CD14-positive monocyte (primary cell): ENCODE measurements at regions not wholly inside any gene's neighbourhood (a gene's known extent, or its start where the extent isn't known, plus 50 kb on each side); places are given as distances from the start of the nearest gene placed in this dataset.

Experiments used
- DNase-seq, 3 donors: peaks; one replicate each; pipeline ENCODE4 v3.0.0-alpha.2; 2011 to 2022
- H2AFZ ChIP-seq: 2 replicates; pipeline ENCODE4 v1.6.0; 2012; ENCODE audit warnings: mild to moderate bottlenecking, low read depth, low read length, inconsistent platforms; ENCODE audit not compliant: insufficient read depth, poor library complexity, severe bottlenecking
- H3K27ac ChIP-seq, 2 donors: 1 replicate in 1 of 2; 2 replicates in 1 of 2; pipeline ENCODE4 v1.5.1; 2012 to 2013; ENCODE audit warnings: low read length in 2 of 2, control low read depth in 1 of 2, inconsistent platforms in 1 of 2, low read depth in 1 of 2, mild to moderate bottlenecking in 1 of 2
- H3K27me3 ChIP-seq, 2 donors: one replicate each; pipeline versions ENCODE4 v1.6.0 to v1.6.1; 2011 to 2013; ENCODE audit warnings: low read length in 2 of 2; ENCODE audit not compliant: control insufficient read depth in 2 of 2, insufficient read depth in 2 of 2
- H3K36me3 ChIP-seq, 2 donors: replicated peaks in 1 of 2; 1 replicate in 1 of 2; 2 replicates in 1 of 2; pipeline versions ENCODE4 v1.5.1 to v1.6.1; 2012 to 2013; ENCODE audit warnings: low read length in 2 of 2, control low read depth in 1 of 2, inconsistent platforms in 1 of 2, mild to moderate bottlenecking in 1 of 2; ENCODE audit not compliant: insufficient read depth in 2 of 2, control insufficient read depth in 1 of 2
- H3K4me1 ChIP-seq, 2 donors: 1 replicate in 1 of 2; 2 replicates in 1 of 2; pipeline versions ENCODE4 v1.5.1 to v1.6.1; 2012 to 2013; ENCODE audit warnings: low read length in 2 of 2, control low read depth in 1 of 2, inconsistent platforms in 1 of 2, mild to moderate bottlenecking in 1 of 2, moderate library complexity in 1 of 2; ENCODE audit not compliant: insufficient read depth in 2 of 2, control insufficient read depth in 1 of 2
- H3K4me2 ChIP-seq: replicated peaks from 2 replicates; pipeline ENCODE3; 2012; ENCODE audit warnings: low read length, moderate library complexity, mild to moderate bottlenecking; ENCODE audit not compliant: poor library complexity, severe bottlenecking; ENCODE audit errors: extremely low read depth
- H3K4me3 ChIP-seq, 3 experiments: fragments of 200-600 bp in 1 of 3; sonication (generic) in 1 of 3; replicated peaks in 1 of 3; 1 replicate in 2 of 3; 2 replicates in 1 of 3; pipeline ENCODE4 v1.5.1; 2011 to 2013; ENCODE audit warnings: low read length in 3 of 3, mild to moderate bottlenecking in 3 of 3, control low read depth in 2 of 3, low read depth in 2 of 3, inconsistent platforms in 1 of 3, moderate library complexity in 1 of 3
- H3K79me2 ChIP-seq: 2 replicates; pipeline ENCODE4 v1.6.0; 2012; ENCODE audit warnings: mild to moderate bottlenecking, control low read depth, inconsistent platforms, low read length, moderate library complexity; ENCODE audit not compliant: insufficient read depth
- H3K9ac ChIP-seq: 2 replicates; pipeline ENCODE4 v1.6.0; 2017; ENCODE audit warnings: low read length, mild to moderate bottlenecking; ENCODE audit not compliant: insufficient read depth, poor library complexity, severe bottlenecking
- H3K9me3 ChIP-seq, 2 donors: replicated peaks in 1 of 2; 1 replicate in 1 of 2; 2 replicates in 1 of 2; pipeline versions ENCODE4 v1.5.1 to v1.6.1; 2012 to 2013; ENCODE audit warnings: low read length in 2 of 2, control low read depth in 1 of 2; ENCODE audit not compliant: control insufficient read depth in 1 of 2, insufficient read depth in 1 of 2
- H4K20me1 ChIP-seq: 2 replicates; pipeline ENCODE4 v1.6.0; 2012; ENCODE audit warnings: mild to moderate bottlenecking, low read length, control low read depth, moderate library complexity; ENCODE audit not compliant: insufficient read depth
- H3K27ac Mint-ChIP-seq, 7 donors: one replicate each; pipeline ENCODE4 v1.8.0; 2020; ENCODE audit warnings: mild to moderate bottlenecking in 7 of 7, mixed read lengths in 7 of 7, moderate library complexity in 6 of 7, inconsistent platforms in 2 of 7
- H3K27me3 Mint-ChIP-seq, 3 donors: one replicate each; pipeline ENCODE4 v1.8.0; 2021 to 2022; ENCODE audit warnings: low read depth in 3 of 3, mild to moderate bottlenecking in 3 of 3, mixed read lengths in 3 of 3, moderate library complexity in 3 of 3, inconsistent platforms in 1 of 3
- H3K36me3 Mint-ChIP-seq, 2 donors: one replicate each; pipeline ENCODE4 v1.8.0; 2020; ENCODE audit warnings: mixed read lengths in 2 of 2, inconsistent platforms in 1 of 2, mild to moderate bottlenecking in 1 of 2
- H3K4me1 Mint-ChIP-seq: one replicate; pipeline ENCODE4 v1.8.0; 2020; ENCODE audit warnings: mild to moderate bottlenecking, mixed read lengths
- H3K4me3 Mint-ChIP-seq, 2 donors: one replicate each; pipeline ENCODE4 v1.8.0; 2020; ENCODE audit warnings: mild to moderate bottlenecking in 2 of 2, mixed read lengths in 2 of 2, moderate library complexity in 1 of 2
- H3K9me3 Mint-ChIP-seq, 7 donors: one replicate each; pipeline ENCODE4 v1.8.0; 2020 to 2022; ENCODE audit warnings: mixed read lengths in 7 of 7, mild to moderate bottlenecking in 6 of 7, moderate library complexity in 6 of 7, inconsistent platforms in 2 of 7
- CTCF ChIP-seq: fragments of 200-600 bp; IDR thresholded peaks from one replicate; pipeline ENCODE4 v1.8.0; 2022; ENCODE audit warnings: antibody characterized with exemption, mild to moderate bottlenecking
- WGBS: methylation state at CpG from one replicate; pipeline ENCODE4 v1.1.5; 2013; ENCODE audit warnings: missing lambda C conversion rate; ENCODE audit not compliant: insufficient coverage; 5-methylcytosine and 5-hydroxymethylcytosine counted together
- intact Hi-C, 2 donors: fragments of 100-400 bp; cut with micrococcal nuclease; formaldehyde crosslinking; loops; one replicate each; pipeline versions ENCODE4 v1.15.0 to v1.15.1; 2023

DNA sequence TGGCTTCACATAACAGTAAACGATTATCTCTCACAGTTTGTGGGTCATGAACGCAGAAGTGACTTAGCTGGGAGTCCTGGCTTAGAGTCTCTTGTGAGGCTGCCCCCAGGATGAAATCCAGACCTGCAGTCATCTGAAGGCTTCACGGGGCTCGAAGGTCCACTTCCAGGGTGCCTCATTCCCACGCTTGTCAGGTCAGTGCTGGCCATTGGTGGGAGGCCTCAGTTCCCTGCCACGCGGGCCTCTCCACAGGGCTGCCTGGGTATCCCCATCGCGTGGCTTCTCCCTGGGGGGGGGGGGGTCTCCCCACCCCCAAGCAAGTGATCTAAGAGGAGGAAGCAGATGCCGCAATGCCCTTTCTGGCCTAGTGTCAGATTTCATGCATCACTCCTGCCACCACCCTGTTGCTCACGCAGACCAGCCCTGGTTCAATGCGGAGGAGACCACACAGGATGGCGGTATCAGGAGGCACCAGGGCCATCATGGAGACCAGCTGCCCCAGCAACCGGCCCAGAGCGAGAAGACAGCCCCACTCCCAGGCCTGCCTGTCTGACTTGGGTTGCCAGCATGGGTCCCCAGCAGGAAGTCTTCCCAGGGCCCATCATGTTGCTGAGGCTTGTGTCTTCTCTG lies 77.3 kb upstream of the CDH5 start:
- Histone ChIP-seq H3K4me1 (no peaks in the 10 kb centered on the region), H3K27me3 (no peaks in the 10 kb centered on the region), H3K9me3 (no peaks in the 10 kb centered on the region), H2AFZ (no peak overlapping the region), H4K20me1 (no peaks in the 10 kb centered on the region), H3K4me2 (no peak overlapping the region), H3K79me2 (no peaks in the 10 kb centered on the region), H3K9ac (no peak overlapping the region), H3K27ac (no peak overlapping the region), H3K36me3 (no peaks in the 10 kb centered on the region), H3K4me3 (no peak overlapping the region)
- WGBS = 86% methylated on average over 7 of the region's 15 CpGs
- H3K4me1 Mint-ChIP-seq = no peaks in the 10 kb centered on the region
- intact Hi-C loops = loop anchor here in 1 of 2 donors (10.0 kb wide), 1 partner anchor 56 kb away; no protein-coding TSS in a partner anchor
- no peak overlapping the region for H3K4me3 Mint-ChIP-seq
- DNase-seq = no peak
- H3K36me3 Mint-ChIP-seq = no peaks in the 10 kb centered on the region
- H3K27ac Mint-ChIP-seq = no peak overlapping the region
- no peak for TF ChIP-seq CTCF
- no peaks in the 10 kb centered on the region for H3K9me3 Mint-ChIP-seq
- peaks cover 1 to 8% (median 2%) of the 10 kb centered on the region in 3 donors for H3K27me3 Mint-ChIP-seq

GRCh38 chr16:66287926-66288325 lies 78.6 kb upstream of the CDH5 start:
- H3K27me3 ChIP-seq = no peaks in the 10 kb centered on the region
- H3K4me3 ChIP-seq = no peak overlapping the region
- H3K9ac ChIP-seq = no peak overlapping the region
- no peaks in the 10 kb centered on the region for H3K4me1 ChIP-seq
- intact Hi-C loops = loop anchor here in 1 of 2 donors (10.0 kb wide), 1 partner anchor 57 kb away; no protein-coding TSS in a partner anchor
- no peaks in the 10 kb centered on the region for H3K36me3 ChIP-seq
- no peaks in the 10 kb centered on the region for H4K20me1 ChIP-seq
- no peak overlapping the region for H3K27ac Mint-ChIP-seq
- no peak overlapping the region for H3K27ac ChIP-seq
- H3K36me3 Mint-ChIP-seq = no peaks in the 10 kb centered on the region
- no peaks in the 10 kb centered on the region for H3K9me3 Mint-ChIP-seq
- peaks cover 0 to 6% (median 2%) of the 10 kb centered on the region in 3 donors for H3K27me3 Mint-ChIP-seq
- DNase-seq = no peak
- H3K4me1 Mint-ChIP-seq = no peaks in the 10 kb centered on the region
- H3K4me3 Mint-ChIP-seq = no peak overlapping the region
- H3K4me2 ChIP-seq = no peak overlapping the region
- H3K9me3 ChIP-seq = no peaks in the 10 kb centered on the region
- 92% methylated on average over 2 of the region's 2 CpGs for WGBS
- no peak for TF ChIP-seq CTCF
- H3K79me2 ChIP-seq = no peaks in the 10 kb centered on the region
- no peak overlapping the region for H2AFZ ChIP-seq
